ENCODE measurements at regions not wholly inside any gene's neighbourhood (a gene's known extent, or its start where the extent isn't known, plus 50 kb on each side); places are given as distances from the start of the nearest gene placed in this dataset.

DNA sequence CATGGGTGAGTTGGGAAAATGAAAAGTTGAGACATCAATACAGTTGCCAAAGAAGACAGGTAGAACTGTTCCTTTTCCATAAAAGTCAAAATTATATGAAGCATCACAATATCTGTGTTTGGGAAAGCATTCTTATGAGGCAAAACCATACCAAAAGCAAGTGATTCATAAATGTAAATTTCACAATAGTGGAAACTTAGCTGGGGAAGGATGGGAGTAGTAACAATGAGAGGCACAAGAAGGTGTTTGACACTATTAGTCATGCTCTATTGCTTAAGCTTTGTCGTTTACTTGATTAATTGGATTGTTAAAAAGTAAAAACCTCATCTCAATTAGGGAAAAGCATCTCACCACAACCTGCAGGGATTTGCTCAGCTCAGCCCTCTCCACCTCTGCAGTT, 240.2 kb downstream of the C7orf25 start:
- TF ChIP-seq, protein P1, sequence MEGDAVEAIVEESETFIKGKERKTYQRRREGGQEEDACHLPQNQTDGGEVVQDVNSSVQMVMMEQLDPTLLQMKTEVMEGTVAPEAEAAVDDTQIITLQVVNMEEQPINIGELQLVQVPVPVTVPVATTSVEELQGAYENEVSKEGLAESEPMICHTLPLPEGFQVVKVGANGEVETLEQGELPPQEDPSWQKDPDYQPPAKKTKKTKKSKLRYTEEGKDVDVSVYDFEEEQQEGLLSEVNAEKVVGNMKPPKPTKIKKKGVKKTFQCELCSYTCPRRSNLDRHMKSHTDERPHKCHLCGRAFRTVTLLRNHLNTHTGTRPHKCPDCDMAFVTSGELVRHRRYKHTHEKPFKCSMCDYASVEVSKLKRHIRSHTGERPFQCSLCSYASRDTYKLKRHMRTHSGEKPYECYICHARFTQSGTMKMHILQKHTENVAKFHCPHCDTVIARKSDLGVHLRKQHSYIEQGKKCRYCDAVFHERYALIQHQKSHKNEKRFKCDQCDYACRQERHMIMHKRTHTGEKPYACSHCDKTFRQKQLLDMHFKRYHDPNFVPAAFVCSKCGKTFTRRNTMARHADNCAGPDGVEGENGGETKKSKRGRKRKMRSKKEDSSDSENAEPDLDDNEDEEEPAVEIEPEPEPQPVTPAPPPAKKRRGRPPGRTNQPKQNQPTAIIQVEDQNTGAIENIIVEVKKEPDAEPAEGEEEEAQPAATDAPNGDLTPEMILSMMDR (IDR thresholded peaks at IDR 0.05; ENCODE audit: extremely low read depth, missing control alignments): no peak
- DNase-seq (ENCODE audit: low spot score): no peak

DNA sequence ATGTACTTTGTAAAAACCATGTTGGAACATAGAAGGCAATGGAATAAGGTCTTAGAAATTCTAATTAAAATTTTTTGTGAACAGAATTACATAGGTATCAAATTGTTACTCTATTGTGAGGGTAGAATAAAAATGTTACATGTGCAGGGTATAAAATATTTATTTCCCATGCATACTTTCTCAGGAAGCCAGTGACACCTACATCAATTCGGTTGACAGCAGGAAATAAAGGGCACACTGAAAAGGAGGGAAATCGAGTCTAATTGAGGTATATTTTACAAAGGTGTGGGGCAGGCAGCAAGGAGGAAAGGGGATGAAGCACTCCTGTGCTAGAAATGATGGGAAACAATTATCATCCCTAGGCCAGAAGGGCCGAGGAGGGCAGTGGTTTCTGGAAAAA, 244.9 kb downstream of the C7orf25 start:
- TF ChIP-seq, protein P1 (IDR thresholded peaks at IDR 0.05; ENCODE audit: extremely low read depth, missing control alignments): no peak
- no peak for DNase-seq (ENCODE audit: low spot score)

DNA sequence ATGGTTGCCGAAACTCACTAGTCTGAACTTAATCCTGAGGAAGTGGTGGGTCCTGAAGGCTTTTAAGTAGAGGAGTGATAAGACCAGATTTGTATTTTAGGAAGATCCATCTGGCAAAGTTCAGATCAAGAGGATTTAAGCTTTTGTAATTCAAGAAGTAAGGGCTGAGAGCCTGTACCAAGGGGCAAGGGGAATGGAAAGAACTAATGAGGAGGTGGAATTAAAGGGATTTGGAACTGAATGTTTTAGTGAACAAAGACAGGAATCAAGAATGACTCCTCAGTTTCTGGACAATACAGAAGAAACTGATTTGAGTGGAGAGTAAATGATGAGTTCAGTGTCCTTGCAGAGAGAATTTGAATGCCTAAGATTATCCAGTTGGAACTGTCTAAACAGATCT, 249.0 kb downstream of the C7orf25 start:
- TF ChIP-seq, protein P1 (IDR thresholded peaks at IDR 0.05; ENCODE audit: extremely low read depth, missing control alignments): no peak
- no peak for DNase-seq (ENCODE audit: low spot score)

DNA sequence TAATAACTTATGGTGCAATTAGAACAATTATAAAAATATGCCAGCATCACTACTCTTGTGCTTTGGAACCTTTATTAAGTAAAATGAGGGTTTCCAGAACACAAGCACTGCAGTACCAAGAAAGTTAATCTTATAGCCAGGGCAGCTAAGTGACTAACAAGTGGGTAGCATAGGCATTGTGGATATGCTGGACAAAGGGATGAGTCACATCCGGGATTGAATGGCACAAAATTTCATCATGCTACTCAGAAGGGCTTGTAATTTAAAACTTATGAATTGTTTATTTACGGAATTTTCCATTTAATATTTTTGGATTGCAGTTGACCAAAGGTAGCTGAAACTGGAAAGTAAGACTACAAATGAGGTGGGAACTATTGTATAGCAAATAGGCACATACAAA, 250.6 kb downstream of the C7orf25 start:
- TF ChIP-seq, protein P1 (IDR thresholded peaks at IDR 0.05; ENCODE audit: extremely low read depth, missing control alignments): no peak
- no peak for DNase-seq (ENCODE audit: low spot score)

DNA sequence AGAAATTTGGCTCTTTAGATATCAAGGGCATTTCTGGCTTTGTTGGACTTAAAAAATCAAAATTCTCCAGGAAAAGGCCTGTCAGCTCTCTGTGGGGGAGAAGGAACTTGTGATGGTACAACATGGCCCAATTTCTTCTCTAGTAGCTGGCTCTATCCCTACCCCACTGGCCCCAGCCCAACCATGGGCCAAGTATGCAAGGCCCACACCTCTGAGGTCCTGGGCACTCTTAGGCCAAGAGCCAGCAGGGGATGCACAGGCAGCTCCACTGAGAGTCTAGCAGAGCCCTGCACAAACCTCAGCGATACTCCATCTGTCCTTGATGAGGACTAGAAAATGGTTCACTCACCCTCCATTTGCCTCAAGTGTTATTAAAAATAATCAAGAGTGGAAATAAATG, 261.2 kb downstream of the C7orf25 start:
- DNase-seq (ENCODE audit: low spot score): no peak
- TF ChIP-seq, protein P1 (IDR thresholded peaks at IDR 0.05; ENCODE audit: extremely low read depth, missing control alignments): no peak

DNA sequence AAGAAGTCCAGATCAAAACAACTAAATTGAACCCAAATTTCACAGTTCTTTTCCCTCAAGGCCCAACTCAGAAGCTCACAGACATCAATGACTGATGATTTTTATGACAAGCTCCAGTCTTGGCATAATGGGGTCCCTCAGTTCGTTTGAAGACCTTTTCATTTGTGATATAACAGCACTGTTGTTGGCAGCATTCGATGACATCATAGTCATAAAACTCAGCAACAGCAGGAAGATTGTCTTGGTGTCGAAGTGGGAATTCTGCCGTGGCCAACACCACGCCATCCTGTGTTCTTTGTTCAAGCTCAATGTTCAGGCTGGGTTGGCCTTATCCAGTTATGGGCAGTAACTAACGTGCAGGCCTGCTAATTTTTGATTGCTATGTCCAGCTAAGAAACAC, 261.7 kb downstream of the C7orf25 start:
- TF ChIP-seq, protein P1 (IDR thresholded peaks at IDR 0.05; ENCODE audit: extremely low read depth, missing control alignments): no peak
- no peak for DNase-seq (ENCODE audit: low spot score)

DNA sequence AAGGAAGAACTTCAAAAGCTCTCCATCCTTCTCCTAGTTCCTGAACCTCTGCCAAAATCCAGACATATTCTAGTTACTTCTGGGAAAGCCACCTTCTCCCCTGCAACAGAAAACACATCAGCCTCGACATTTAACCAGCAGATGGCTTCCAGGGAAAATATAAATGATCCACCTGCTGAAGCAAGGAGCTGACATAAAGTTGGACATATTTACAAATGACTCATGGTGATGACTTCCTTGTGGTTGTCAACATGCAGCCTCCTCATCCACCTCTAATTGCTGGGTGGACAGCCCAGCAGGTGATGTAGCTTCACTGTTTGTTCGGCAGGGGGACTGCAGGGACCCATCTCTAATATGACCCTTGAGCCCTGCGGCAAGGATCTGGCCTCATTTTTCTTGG, 266.0 kb downstream of the C7orf25 start:
- TF ChIP-seq, protein P1 (IDR thresholded peaks at IDR 0.05; ENCODE audit: extremely low read depth, missing control alignments): no peak
- DNase-seq (ENCODE audit: low spot score): no peak
